IMR-90 (cell line): ENCODE measurements at regions not wholly inside any gene's neighbourhood (a gene's known extent, or its start where the extent isn't known, plus 50 kb on each side); places are given as distances from the start of the nearest gene placed in this dataset.

Experiments used
- CTCF ChIP-seq: conservative IDR thresholded peaks from 2 replicates; pipeline ENCODE4 v1.5.1; 2012; ENCODE audit warnings: mild to moderate bottlenecking, low read depth, low read length, improper control_type of control experiment
- USF2 ChIP-seq: fragments of 150-350 bp; IDR thresholded peaks from 2 replicates; pipeline ENCODE4 v1.6.1; 2017; ENCODE audit warnings: mild to moderate bottlenecking, antibody characterized with exemption, low read length, low read depth

- TF ChIP-seq CTCF (no peak), USF2 (no peak)
These were observed 148.7 kb upstream of the GPR26 start for GRCh38 chr10:123517426-123517825.
